ENCODE measurements at regions not wholly inside any gene's neighbourhood (a gene's known extent, or its start where the extent isn't known, plus 50 kb on each side); places are given as distances from the start of the nearest gene placed in this dataset.

DNA sequence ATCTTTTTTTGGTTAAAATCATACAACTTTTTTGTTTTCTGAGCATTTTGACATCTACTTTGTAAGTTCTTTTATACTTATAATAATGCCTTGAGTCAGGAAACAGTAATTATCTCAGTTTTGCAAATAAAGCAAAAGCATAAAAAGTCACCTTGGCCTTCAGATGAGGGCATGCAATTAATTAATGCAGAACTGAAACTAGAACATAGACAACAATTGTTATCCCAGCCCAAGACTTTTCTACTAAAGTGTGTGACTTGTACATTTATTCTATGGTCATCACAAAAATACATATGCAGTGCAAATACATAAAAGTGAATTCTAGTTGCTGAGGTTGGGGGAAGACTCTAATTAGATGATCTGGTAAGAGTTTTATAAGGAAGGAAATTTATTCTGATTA, 179.9 kb downstream of the ST8SIA4 start:
- no peaks in the 10 kb centered on the region for H3K36me3 ChIP-seq
- H3K4me1 ChIP-seq: no peaks in the 10 kb centered on the region
- TF ChIP-seq POLR2AphosphoS5 (IDR thresholded peaks at IDR 0.05): no peak
- TF ChIP-seq, protein P1, sequence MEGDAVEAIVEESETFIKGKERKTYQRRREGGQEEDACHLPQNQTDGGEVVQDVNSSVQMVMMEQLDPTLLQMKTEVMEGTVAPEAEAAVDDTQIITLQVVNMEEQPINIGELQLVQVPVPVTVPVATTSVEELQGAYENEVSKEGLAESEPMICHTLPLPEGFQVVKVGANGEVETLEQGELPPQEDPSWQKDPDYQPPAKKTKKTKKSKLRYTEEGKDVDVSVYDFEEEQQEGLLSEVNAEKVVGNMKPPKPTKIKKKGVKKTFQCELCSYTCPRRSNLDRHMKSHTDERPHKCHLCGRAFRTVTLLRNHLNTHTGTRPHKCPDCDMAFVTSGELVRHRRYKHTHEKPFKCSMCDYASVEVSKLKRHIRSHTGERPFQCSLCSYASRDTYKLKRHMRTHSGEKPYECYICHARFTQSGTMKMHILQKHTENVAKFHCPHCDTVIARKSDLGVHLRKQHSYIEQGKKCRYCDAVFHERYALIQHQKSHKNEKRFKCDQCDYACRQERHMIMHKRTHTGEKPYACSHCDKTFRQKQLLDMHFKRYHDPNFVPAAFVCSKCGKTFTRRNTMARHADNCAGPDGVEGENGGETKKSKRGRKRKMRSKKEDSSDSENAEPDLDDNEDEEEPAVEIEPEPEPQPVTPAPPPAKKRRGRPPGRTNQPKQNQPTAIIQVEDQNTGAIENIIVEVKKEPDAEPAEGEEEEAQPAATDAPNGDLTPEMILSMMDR (IDR thresholded peaks at IDR 0.05): no peak
- TF ChIP-seq POLR2A (IDR thresholded peaks at IDR 0.05): no peak
- no peaks in the 10 kb centered on the region for H3K9me3 ChIP-seq
- no peak for DNase-seq (ENCODE audit: low spot score in 2 of 2)
- H3K27ac ChIP-seq: no peak overlapping the region
- H3K27me3 ChIP-seq: no peaks in the 10 kb centered on the region
- intact Hi-C loops (cut with DNase I; ENCODE audit: low total_unique reads): no loop called here
- no peak overlapping the region for H3K4me3 ChIP-seq

DNA sequence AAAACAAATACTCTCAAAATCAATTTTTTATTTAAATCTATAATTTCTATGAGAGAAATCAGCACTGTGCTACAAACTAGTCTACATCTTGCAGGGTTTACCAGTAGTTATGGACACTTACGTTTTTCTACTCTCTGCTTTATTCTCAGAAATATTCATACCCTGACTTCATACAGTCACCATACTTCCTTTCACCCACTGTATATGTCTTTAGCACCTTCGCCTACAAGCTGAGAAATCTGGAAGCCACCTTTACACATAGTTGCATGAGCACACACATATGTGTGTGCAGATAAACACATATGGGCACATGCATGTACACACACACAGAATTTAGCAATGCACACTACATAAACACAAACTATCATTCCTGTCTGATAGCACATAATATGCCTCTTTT, 177.0 kb downstream of the ST8SIA4 start:
- no peak for DNase-seq (ENCODE audit: low spot score in 2 of 2)
- intact Hi-C loops (cut with DNase I; ENCODE audit: low total_unique reads): no loop called here
- no peak for TF ChIP-seq POLR2AphosphoS5 (IDR thresholded peaks at IDR 0.05)
- TF ChIP-seq, protein P1 (IDR thresholded peaks at IDR 0.05): no peak
- no peak for TF ChIP-seq POLR2A (IDR thresholded peaks at IDR 0.05)

DNA sequence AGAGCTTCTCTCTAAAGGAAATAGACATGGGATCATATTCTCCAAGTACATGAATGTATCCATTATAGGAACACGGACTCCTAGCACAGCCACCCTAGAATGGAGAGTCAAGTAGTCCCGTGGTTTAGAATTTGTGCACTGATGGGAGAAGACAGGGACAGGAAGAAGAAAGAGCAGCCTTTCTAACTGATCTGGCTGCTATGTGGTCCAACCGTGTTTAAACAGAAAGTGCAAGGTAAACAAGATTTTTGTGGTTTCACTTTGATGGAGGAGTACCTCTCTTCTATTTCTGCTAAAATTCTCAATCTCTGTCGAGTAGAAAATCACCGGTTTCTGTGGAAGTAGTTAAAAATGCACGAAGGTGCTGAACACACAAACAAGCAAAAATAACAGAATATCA, 171.3 kb downstream of the ST8SIA4 start:
- TF ChIP-seq, protein P1 (IDR thresholded peaks at IDR 0.05): no peak
- no peak for TF ChIP-seq POLR2A (IDR thresholded peaks at IDR 0.05)
- no peak for TF ChIP-seq POLR2AphosphoS5 (IDR thresholded peaks at IDR 0.05)
- no peaks in the 10 kb centered on the region for H3K36me3 ChIP-seq
- DNase-seq (ENCODE audit: low spot score in 2 of 2): no peak
- H3K9me3 ChIP-seq: no peaks in the 10 kb centered on the region
- H3K4me3 ChIP-seq: no peak overlapping the region
- no peak overlapping the region for H3K27ac ChIP-seq
- intact Hi-C loops (cut with DNase I; ENCODE audit: low total_unique reads): no loop called here
- no peaks in the 10 kb centered on the region for H3K4me1 ChIP-seq
- no peaks in the 10 kb centered on the region for H3K27me3 ChIP-seq

More for the DNA sequence above, 177.0 kb downstream of the ST8SIA4 start:
- Histone ChIP-seq H3K4me1 (no peaks in the 10 kb centered on the region), H3K27ac (no peak overlapping the region), H3K36me3 (no peaks in the 10 kb centered on the region), H3K27me3 (no peaks in the 10 kb centered on the region), H3K4me3 (no peak overlapping the region), H3K9me3 (no peaks in the 10 kb centered on the region)

DNA sequence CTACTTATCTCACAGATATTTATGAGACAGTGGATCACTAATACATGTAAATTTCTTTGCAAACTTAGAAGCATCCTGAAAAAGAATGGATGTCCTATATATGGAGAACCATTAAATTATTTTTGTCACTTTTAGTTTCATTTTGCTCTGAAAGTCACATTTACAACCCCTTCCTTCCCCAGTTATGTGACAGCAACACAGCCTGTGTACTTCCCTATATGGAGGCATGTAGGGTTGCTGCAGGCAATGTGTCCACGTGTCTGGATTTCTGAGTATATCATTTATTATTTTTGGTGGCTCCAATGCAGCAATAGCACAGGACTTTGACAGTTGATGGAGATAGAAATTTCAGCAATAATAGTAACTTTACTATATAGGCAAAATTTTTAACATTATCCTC, 156.4 kb downstream of the ST8SIA4 start:
- H3K4me1 ChIP-seq: no peaks in the 10 kb centered on the region
- no peak overlapping the region for H3K27ac ChIP-seq
- no peaks in the 10 kb centered on the region for H3K36me3 ChIP-seq
- TF ChIP-seq POLR2A (IDR thresholded peaks at IDR 0.05): no peak
- TF ChIP-seq, protein P1 (IDR thresholded peaks at IDR 0.05): no peak
- TF ChIP-seq POLR2AphosphoS5 (IDR thresholded peaks at IDR 0.05): no peak
- H3K4me3 ChIP-seq: no peak overlapping the region
- no peaks in the 10 kb centered on the region for H3K27me3 ChIP-seq
- H3K9me3 ChIP-seq: no peaks in the 10 kb centered on the region
- intact Hi-C loops (cut with DNase I; ENCODE audit: low total_unique reads): no loop called here
- DNase-seq (ENCODE audit: low spot score in 2 of 2): no peak

DNA sequence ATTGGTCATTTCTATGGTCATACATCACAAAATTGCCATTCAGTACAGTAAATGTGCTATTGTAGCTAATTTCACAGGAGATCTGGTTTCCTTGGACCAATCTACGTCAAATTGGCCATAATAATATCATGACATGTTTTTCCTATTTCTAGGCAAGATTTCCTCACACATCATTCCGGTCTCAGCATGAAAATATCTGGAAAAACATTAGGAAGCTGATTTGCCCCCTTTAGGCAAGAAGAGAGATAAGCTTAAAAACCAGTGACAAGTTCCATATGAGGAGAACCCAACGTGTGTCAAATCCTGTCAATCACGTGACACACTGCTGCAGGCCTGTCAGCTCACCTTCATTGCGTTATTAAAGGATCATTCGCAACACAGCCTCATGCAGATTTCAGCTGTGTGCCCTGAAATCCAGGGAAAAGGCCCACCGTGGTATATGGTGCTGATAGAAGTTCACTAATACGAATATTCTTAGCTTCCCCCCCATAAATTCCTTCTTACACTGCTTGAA, 153.3 kb downstream of the ST8SIA4 start:
- Histone ChIP-seq H3K27me3 (no peaks in the 10 kb centered on the region), H3K36me3 (no peaks in the 10 kb centered on the region), H3K4me3 (no peak overlapping the region), H3K4me1 (no peaks in the 10 kb centered on the region), H3K9me3 (no peaks in the 10 kb centered on the region), H3K27ac (no peak overlapping the region)
- no peak for TF ChIP-seq POLR2AphosphoS5 (IDR thresholded peaks at IDR 0.05)
- TF ChIP-seq, protein P1 (IDR thresholded peaks at IDR 0.05): no peak
- no peak for TF ChIP-seq POLR2A (IDR thresholded peaks at IDR 0.05)
- DNase-seq (ENCODE audit: low spot score in 2 of 2): no peak
- intact Hi-C loops (cut with DNase I; ENCODE audit: low total_unique reads): no loop called here

Data from breast epithelium (tissue), 4 donors.